Neutrophil (primary cell): ENCODE measurements at regions not wholly inside any gene's neighbourhood (a gene's known extent, or its start where the extent isn't known, plus 50 kb on each side); places are given as distances from the start of the nearest gene placed in this dataset.

ENCODE experiments used
- H3K27ac ChIP-seq: fragments of 200-600 bp; sonication (generic); 2 replicates; pipeline ENCODE4 v1.5.1; 2016; ENCODE audit warnings: mild to moderate bottlenecking, moderate library complexity
- H3K27me3 ChIP-seq: fragments of 200-600 bp; sonication (generic); 2 replicates; pipeline ENCODE4 v1.6.0; 2016; ENCODE audit warnings: mild to moderate bottlenecking
- H3K36me3 ChIP-seq: fragments of 200-600 bp; sonication (generic); 2 replicates; pipeline ENCODE4 v1.5.1; 2017
- H3K4me1 ChIP-seq, 2 experiments: fragments of 200-600 bp in 1 of 2; sonication (generic) in 1 of 2; 1 replicate in 1 of 2; 2 replicates in 1 of 2; pipeline versions ENCODE4 v1.5.1 to v1.6.1; 2013 to 2016; ENCODE audit warnings: low read depth in 1 of 2, low read length in 1 of 2, mild to moderate bottlenecking in 1 of 2, moderate library complexity in 1 of 2; ENCODE audit not compliant: control insufficient read depth in 1 of 2, insufficient read depth in 1 of 2
- H3K4me3 ChIP-seq, 2 experiments: fragments of 200-600 bp in 1 of 2; sonication (generic) in 1 of 2; 1 replicate in 1 of 2; 2 replicates in 1 of 2; pipeline ENCODE4 v1.5.1; 2013 to 2016; ENCODE audit warnings: low read depth in 1 of 2, low read length in 1 of 2, mild to moderate bottlenecking in 1 of 2, moderate library complexity in 1 of 2
- H3K9me3 ChIP-seq: fragments of 200-600 bp; sonication (generic); 2 replicates; pipeline ENCODE4 v1.5.1; 2016
- CTCF ChIP-seq: fragments of 200-600 bp; sonication (generic); IDR thresholded peaks from 2 replicates; pipeline ENCODE4 v1.5.1; 2016; ENCODE audit warnings: antibody characterized with exemption

GRCh38 chr2:176584333-176584732 is 315.1 kb downstream of the MTX2 start:
- Histone ChIP-seq H3K27me3 (peaks cover 77% of the 10 kb centered on the region), H3K27ac (no peak overlapping the region), H3K4me3 (no peak overlapping the region), H3K36me3 (no peaks in the 10 kb centered on the region), H3K4me1 (no peaks in the 10 kb centered on the region), H3K9me3 (no peaks in the 10 kb centered on the region)
- TF ChIP-seq CTCF, result no peak

DNA sequence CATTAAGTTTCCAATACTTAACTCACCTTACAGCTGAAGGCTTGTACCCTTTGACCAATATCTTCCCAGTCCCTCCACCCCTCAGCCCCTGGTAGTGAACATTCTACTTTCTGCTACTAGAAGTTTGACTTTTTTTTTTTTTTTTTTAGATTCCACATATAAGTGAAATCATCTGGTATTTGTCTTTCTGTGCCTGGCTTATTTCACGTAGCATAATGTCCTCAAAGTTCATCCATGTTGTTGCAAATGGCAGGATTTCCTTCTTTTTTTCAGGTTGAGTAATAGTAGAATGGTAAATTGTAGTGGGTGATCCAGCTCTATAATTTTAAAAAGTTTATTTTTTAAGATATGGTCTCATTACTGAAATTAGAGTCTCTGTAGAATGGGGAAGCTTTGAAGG is 316.0 kb downstream of the MTX2 start:
- H3K27me3 ChIP-seq, result peaks cover 76% of the 10 kb centered on the region
- H3K27ac ChIP-seq, result no peak overlapping the region
- H3K4me3 ChIP-seq, result no peak overlapping the region
- no peaks in the 10 kb centered on the region for H3K36me3 ChIP-seq
- H3K9me3 ChIP-seq, result no peaks in the 10 kb centered on the region
- TF ChIP-seq CTCF, result no peak
- H3K4me1 ChIP-seq, result no peaks in the 10 kb centered on the region

- no peak overlapping the region for H3K27ac ChIP-seq
- no peaks in the 10 kb centered on the region for H3K4me1 ChIP-seq
- H3K9me3 ChIP-seq, result no peaks in the 10 kb centered on the region
- peaks cover 75% of the 10 kb centered on the region for H3K27me3 ChIP-seq
- TF ChIP-seq CTCF, result no peak
- H3K36me3 ChIP-seq, result no peaks in the 10 kb centered on the region
- no peak overlapping the region for H3K4me3 ChIP-seq
These were observed 316.5 kb downstream of the MTX2 start for GRCh38 chr2:176585791-176586190.

DNA sequence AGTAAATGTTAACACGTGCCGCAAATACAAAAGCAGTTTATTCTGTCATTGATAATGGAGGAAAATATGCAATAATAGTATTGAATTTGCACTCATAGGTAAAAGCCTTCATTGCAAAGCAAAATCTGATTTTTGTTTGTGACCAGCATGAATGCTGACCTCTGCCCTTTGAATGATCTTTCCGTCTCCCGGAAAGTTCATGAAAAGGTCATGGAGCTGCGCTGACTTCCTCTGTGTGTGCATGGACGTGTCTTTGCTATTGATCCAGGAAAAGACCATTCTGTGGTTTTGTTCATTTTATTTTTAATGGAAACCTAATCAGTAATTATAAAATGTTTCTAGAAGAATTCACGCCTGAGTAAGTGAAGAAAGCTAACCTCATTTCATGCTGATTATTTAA is 320.0 kb downstream of the MTX2 start:
- Histone ChIP-seq H3K9me3 (no peaks in the 10 kb centered on the region), H3K4me3 (no peak overlapping the region), H3K27ac (no peak overlapping the region), H3K27me3 (peaks cover 47% of the 10 kb centered on the region), H3K4me1 (no peaks in the 10 kb centered on the region), H3K36me3 (no peaks in the 10 kb centered on the region)
- no peak for TF ChIP-seq CTCF

DNA sequence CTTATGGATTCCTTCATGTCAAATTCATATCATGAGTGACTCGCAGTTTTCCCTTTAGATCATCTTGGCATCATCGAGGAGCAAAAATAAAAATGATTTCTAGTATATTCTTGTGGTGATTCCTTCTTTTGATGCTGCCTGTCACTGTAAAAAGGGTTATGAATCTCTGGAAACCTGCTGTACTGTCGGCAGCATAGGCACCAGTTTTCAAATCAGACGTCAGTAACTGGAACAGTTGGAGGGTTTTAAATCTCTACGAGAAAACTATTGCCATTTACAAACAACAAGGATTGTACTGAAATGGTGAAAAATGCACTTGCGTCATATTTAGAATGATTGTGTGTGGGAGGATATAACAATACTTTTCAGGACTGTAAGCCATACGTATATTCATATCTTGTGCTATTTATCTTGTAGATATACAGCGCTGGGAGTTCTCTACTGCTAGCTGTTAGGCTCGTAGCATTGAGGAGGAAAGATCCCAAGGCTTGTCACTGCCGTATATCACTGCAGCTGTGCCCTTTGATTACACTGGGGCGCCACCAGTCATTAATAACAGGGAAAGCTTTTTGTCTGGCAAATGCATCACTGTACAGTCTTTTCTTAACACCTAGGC is 320.7 kb downstream of the MTX2 start:
- Histone ChIP-seq H3K27ac (no peak overlapping the region), H3K27me3 (peaks cover 48% of the 10 kb centered on the region), H3K36me3 (no peaks in the 10 kb centered on the region), H3K9me3 (no peaks in the 10 kb centered on the region), H3K4me3 (no peak overlapping the region), H3K4me1 (no peaks in the 10 kb centered on the region)
- TF ChIP-seq CTCF, result no peak

- TF ChIP-seq CTCF, result no peak
- Histone ChIP-seq H3K4me3 (no peak overlapping the region), H3K4me1 (no peaks in the 10 kb centered on the region), H3K9me3 (no peaks in the 10 kb centered on the region), H3K36me3 (no peaks in the 10 kb centered on the region), H3K27ac (no peak overlapping the region), H3K27me3 (peaks cover 49% of the 10 kb centered on the region)
These were observed 323.0 kb downstream of the MTX2 start for GRCh38 chr2:176592216-176592615.
